ENCODE measurements at regions not wholly inside any gene's neighbourhood (a gene's known extent, or its start where the extent isn't known, plus 50 kb on each side); places are given as distances from the start of the nearest gene placed in this dataset.

DNA sequence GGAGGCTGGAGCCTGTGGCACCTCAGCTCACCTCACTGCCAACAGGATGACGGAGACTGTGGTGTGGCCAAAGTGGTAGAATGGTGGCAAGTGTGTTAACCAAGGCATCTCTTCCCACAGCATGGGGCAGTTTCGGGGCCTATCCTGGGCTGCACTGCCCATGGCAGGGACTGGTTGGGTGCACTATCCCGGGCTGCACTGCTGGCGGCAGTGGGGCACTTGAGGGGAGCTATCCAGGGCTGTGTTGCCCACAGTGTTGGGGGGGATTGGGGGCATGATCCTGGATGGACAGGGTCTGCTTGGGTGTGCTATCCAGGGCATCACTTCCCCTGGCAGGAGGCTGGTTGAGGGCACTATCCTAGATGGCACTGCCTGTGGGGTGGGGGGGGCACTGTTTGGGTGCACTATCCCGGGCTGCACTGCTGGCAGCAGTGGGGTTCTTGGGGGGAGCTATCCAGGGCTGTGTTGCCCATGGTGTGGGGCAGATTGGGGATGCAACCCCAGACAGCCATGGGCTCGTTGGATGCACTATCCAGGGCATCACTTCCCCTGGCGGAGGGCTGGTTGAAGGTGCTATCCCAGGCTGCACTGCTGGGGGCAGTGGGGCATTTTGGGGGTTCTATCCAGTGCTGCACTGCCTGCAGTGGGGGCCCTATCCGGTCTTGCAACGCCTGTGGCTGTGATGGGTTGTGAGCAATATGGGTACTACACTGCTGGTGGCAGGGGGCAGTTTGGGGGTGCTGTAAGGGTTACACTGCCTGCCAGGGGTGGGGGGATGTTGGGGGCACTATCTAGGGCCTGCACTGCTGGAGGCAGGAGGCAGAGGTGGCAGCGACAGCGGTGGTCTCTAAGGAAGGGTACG lies 129.7 kb downstream of the ZNF248 start:
- TF ChIP-seq, protein P1, sequence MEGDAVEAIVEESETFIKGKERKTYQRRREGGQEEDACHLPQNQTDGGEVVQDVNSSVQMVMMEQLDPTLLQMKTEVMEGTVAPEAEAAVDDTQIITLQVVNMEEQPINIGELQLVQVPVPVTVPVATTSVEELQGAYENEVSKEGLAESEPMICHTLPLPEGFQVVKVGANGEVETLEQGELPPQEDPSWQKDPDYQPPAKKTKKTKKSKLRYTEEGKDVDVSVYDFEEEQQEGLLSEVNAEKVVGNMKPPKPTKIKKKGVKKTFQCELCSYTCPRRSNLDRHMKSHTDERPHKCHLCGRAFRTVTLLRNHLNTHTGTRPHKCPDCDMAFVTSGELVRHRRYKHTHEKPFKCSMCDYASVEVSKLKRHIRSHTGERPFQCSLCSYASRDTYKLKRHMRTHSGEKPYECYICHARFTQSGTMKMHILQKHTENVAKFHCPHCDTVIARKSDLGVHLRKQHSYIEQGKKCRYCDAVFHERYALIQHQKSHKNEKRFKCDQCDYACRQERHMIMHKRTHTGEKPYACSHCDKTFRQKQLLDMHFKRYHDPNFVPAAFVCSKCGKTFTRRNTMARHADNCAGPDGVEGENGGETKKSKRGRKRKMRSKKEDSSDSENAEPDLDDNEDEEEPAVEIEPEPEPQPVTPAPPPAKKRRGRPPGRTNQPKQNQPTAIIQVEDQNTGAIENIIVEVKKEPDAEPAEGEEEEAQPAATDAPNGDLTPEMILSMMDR (IDR thresholded peaks at IDR 0.05; ENCODE audit: low read length), result no peak
- TF ChIP-seq EZH2 (optimal IDR thresholded peaks at IDR 0.05; ENCODE audit: low read depth, low read length), result no peak
- TF ChIP-seq EZH2phosphoT487 (IDR thresholded peaks at IDR 0.05; ENCODE audit: low read length), result no peak

All from MM.1S (cell line).